Endodermal cell (in vitro differentiated cells): ENCODE measurements at regions not wholly inside any gene's neighbourhood (a gene's known extent, or its start where the extent isn't known, plus 50 kb on each side); places are given as distances from the start of the nearest gene placed in this dataset.

Experiments
- DNase-seq: peaks from one replicate; pipeline ENCODE4 v3.0.0-alpha.2; 2017
- H3K27ac ChIP-seq: 2 replicates; pipeline ENCODE4 v1.5.1; 2013; ENCODE audit warnings: mild to moderate bottlenecking, low read depth, low read length, moderate library complexity
- H3K27me3 ChIP-seq: 2 replicates; pipeline ENCODE4 v1.6.1; 2013; ENCODE audit warnings: mild to moderate bottlenecking, low read length, moderate library complexity; ENCODE audit not compliant: insufficient read depth, control insufficient read depth, poor library complexity, severe bottlenecking
- H3K36me3 ChIP-seq: 2 replicates; pipeline ENCODE4 v1.7.0; 2013; ENCODE audit warnings: mild to moderate bottlenecking, low read length, moderate library complexity; ENCODE audit not compliant: control insufficient read depth, insufficient read depth
- H3K4me1 ChIP-seq: one replicate; pipeline ENCODE4 v1.7.0; 2013; ENCODE audit warnings: low read length; ENCODE audit not compliant: control insufficient read depth, insufficient read depth
- H3K4me3 ChIP-seq: 2 replicates; pipeline ENCODE4 v1.5.1; 2013; ENCODE audit warnings: mild to moderate bottlenecking, low read length, moderate library complexity
- H3K9ac ChIP-seq: 2 replicates; pipeline ENCODE4 v1.6.1; 2013; ENCODE audit warnings: mild to moderate bottlenecking, low read length, moderate library complexity; ENCODE audit not compliant: poor library complexity, severe bottlenecking; ENCODE audit errors: extremely low read depth
- H3K9me3 ChIP-seq: 2 replicates; pipeline ENCODE4 v1.6.1; 2013; ENCODE audit warnings: mild to moderate bottlenecking, low read length, moderate library complexity; ENCODE audit not compliant: control insufficient read depth
- H3K27ac Mint-ChIP-seq: 2 replicates; pipeline ENCODE4 v1.8.0; 2020; ENCODE audit warnings: mixed read lengths
- H3K27me3 Mint-ChIP-seq: 2 replicates; pipeline ENCODE4 v1.8.0; 2021; ENCODE audit warnings: mild to moderate bottlenecking, mixed read lengths; ENCODE audit not compliant: insufficient read depth
- H3K36me3 Mint-ChIP-seq: 2 replicates; pipeline ENCODE4 v1.8.0; 2020; ENCODE audit warnings: low read depth, mixed read lengths
- H3K4me1 Mint-ChIP-seq: 2 replicates; pipeline ENCODE4 v1.8.0; 2020; ENCODE audit warnings: mixed read lengths
- H3K4me3 Mint-ChIP-seq: 2 replicates; pipeline ENCODE4 v1.8.0; 2020; ENCODE audit warnings: mild to moderate bottlenecking, moderate library complexity, mixed read lengths
- H3K9me3 Mint-ChIP-seq: 2 replicates; pipeline ENCODE4 v1.8.0; 2020; ENCODE audit warnings: mild to moderate bottlenecking, mixed read lengths
- WGBS, 2 experiments: methylation state at CpG; one replicate each; pipeline versions ENCODE4 v1.1.5 to v1.1.7; 2013; ENCODE audit warnings: missing lambda C conversion rate in 2 of 2, mixed read lengths in 1 of 2; ENCODE audit not compliant: insufficient coverage in 1 of 2, insufficient read length in 1 of 2; 5-methylcytosine and 5-hydroxymethylcytosine counted together
- TF ChIP-seq, protein P1 (sequence below): fragments of 200-600 bp; sonication (generic); conservative IDR thresholded peaks from 2 replicates; pipeline ENCODE4 v1.5.0; 2021; ENCODE audit warnings: antibody characterized with exemption, mild to moderate bottlenecking

DNA sequence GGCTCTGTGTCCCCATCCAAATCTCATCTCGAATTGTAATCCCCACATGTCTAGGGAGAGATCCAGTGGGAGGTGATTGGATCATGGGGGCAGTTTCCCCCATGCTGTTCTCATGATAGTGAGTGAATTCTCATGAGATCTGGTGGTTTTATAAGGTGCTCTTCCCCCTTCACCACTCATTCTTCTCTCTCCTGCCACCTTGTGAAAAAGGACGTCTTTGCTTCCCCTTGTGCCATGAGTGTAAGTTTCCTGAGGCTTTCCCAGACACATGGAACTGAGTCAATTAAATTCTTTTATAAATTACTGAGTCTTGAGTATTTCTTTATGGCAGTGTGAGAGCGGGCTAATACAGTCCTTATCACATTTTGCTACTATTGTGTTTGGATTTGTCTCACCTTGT lies 177.6 kb upstream of the SLC39A10 start:
- Mint-ChIP-seq H3K9me3 (peaks cover 2% of the 10 kb centered on the region), H3K4me1 (no peaks in the 10 kb centered on the region), H3K27ac (no peak overlapping the region), H3K4me3 (no peak overlapping the region), H3K36me3 (no peaks in the 10 kb centered on the region), H3K27me3 (no peaks in the 10 kb centered on the region)
- no peaks in the 10 kb centered on the region for H3K36me3 ChIP-seq
- no peaks in the 10 kb centered on the region for H3K27me3 ChIP-seq
- DNase-seq: no peak
- no peak overlapping the region for H3K9ac ChIP-seq
- H3K4me3 ChIP-seq: no peak overlapping the region
- H3K9me3 ChIP-seq: no peaks in the 10 kb centered on the region
- no peaks in the 10 kb centered on the region for H3K4me1 ChIP-seq
- no peak overlapping the region for H3K27ac ChIP-seq
- TF ChIP-seq, protein P1, sequence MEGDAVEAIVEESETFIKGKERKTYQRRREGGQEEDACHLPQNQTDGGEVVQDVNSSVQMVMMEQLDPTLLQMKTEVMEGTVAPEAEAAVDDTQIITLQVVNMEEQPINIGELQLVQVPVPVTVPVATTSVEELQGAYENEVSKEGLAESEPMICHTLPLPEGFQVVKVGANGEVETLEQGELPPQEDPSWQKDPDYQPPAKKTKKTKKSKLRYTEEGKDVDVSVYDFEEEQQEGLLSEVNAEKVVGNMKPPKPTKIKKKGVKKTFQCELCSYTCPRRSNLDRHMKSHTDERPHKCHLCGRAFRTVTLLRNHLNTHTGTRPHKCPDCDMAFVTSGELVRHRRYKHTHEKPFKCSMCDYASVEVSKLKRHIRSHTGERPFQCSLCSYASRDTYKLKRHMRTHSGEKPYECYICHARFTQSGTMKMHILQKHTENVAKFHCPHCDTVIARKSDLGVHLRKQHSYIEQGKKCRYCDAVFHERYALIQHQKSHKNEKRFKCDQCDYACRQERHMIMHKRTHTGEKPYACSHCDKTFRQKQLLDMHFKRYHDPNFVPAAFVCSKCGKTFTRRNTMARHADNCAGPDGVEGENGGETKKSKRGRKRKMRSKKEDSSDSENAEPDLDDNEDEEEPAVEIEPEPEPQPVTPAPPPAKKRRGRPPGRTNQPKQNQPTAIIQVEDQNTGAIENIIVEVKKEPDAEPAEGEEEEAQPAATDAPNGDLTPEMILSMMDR: peak; percentile 43
- 85% methylated on average over 3 of the region's 3 CpGs; no CpG with 5 or more reads in 1 of the 2 experiments for WGBS, 2 experiments

DNA sequence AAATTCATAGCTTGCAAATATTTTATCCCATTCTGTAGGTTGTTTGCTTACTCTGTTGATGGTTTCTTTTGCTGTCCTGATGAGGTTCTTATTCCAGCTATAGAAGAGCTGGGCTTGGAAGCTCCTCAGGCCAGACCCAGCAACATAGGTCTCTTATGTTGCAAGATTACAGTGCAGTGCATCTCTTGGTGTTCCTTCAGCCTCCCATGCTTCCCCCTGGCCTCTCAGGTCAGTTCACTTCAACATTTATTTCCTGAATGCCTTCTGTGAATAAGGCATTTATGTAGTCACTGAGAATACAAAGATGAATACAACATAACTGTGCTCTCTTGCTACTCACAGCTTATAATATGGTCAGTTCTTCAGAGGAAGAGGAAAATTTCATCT lies 179.0 kb upstream of the SLC39A10 start:
- H3K9me3 ChIP-seq: no peaks in the 10 kb centered on the region
- H3K9me3 Mint-ChIP-seq: peaks cover 2% of the 10 kb centered on the region
- H3K9ac ChIP-seq: no peak overlapping the region
- H3K36me3 ChIP-seq: no peaks in the 10 kb centered on the region
- H3K27ac Mint-ChIP-seq: no peak overlapping the region
- no peak overlapping the region for H3K4me3 ChIP-seq
- TF ChIP-seq, protein P1: no peak
- H3K27me3 Mint-ChIP-seq: no peaks in the 10 kb centered on the region
- no peak for DNase-seq
- H3K4me3 Mint-ChIP-seq: no peak overlapping the region
- H3K27ac ChIP-seq: no peak overlapping the region
- no peaks in the 10 kb centered on the region for H3K4me1 ChIP-seq
- no peaks in the 10 kb centered on the region for H3K36me3 Mint-ChIP-seq
- H3K27me3 ChIP-seq: no peaks in the 10 kb centered on the region
- no peaks in the 10 kb centered on the region for H3K4me1 Mint-ChIP-seq

DNA sequence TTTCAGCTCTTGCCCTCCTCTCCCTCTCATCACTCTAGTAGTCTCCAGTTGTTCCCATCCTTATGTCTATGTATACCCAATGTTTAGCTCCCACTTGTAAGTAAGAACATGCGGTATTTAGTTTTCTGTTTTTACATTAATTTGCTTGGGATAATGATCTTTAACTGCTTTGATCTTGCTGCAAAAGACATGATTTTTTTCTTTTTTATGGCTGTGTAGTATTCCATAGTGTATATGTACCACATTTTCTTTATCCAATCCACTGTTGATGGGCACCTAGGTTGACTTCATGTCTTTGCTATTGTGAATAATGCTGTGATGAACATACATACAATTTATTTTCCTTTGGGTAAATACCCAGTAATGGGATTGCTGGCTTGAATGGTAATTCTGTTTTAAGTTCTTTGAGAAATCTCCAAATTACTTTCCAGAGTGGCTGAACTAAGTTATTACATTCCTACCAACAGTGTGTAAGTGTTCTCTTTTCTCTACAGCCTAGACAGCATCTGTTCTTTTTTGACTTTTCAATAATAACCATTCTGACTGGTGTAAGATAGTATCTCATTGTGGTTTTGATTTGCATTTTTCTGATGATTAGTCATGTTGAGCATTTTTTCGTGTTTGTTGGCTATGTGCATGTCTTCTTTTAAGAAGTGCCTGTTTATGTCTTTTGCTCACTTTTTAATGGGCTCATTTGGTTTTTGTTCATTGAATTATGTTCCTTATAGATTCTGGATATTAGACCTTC lies 179.6 kb upstream of the SLC39A10 start:
- Histone ChIP-seq H3K4me3 (no peak overlapping the region), H3K4me1 (no peaks in the 10 kb centered on the region), H3K36me3 (no peaks in the 10 kb centered on the region), H3K9ac (no peak overlapping the region), H3K9me3 (no peaks in the 10 kb centered on the region), H3K27me3 (no peaks in the 10 kb centered on the region), H3K27ac (no peak overlapping the region)
- TF ChIP-seq, protein P1: no peak
- DNase-seq: no peak
- no peaks in the 10 kb centered on the region for H3K4me1 Mint-ChIP-seq
- no peak overlapping the region for H3K27ac Mint-ChIP-seq
- 80 to 90% methylated on average over 1 to 2 of the region's 2 CpGs for WGBS, 2 experiments
- H3K27me3 Mint-ChIP-seq: no peaks in the 10 kb centered on the region
- peaks cover 2% of the 10 kb centered on the region for H3K9me3 Mint-ChIP-seq
- H3K4me3 Mint-ChIP-seq: no peak overlapping the region
- H3K36me3 Mint-ChIP-seq: no peaks in the 10 kb centered on the region
